GM12873 (cell line): ENCODE measurements at regions not wholly inside any gene's neighbourhood (a gene's known extent, or its start where the extent isn't known, plus 50 kb on each side); places are given as distances from the start of the nearest gene placed in this dataset.

Source experiments
- CTCF ChIP-seq: IDR thresholded peaks from 2 replicates; pipeline ENCODE4 v1.5.1; 2012; ENCODE audit warnings: low read depth, mild to moderate bottlenecking, moderate library complexity, low read length, control low read depth; ENCODE audit not compliant: insufficient read depth; ENCODE audit errors: missing control alignments

DNA sequence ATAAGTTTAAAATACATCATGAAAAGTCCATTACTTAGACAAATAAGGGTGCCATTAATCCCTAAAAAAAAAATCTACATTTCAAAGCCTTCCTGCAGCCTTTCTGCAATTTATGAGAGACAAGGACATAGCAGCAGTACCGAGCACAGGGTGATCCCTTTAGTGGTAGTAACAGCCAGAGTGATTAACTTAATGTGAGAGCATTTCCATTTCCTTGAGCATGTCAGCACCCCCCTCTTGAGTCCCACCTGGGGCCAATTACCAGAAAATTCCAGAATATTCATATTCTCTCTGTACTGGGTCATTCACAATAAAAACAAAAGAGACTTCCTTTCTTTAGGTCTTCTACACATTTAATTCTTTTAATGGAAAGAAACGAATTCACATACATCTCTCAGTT is 546.9 kb upstream of the CCDC54 start:
- no peak for TF ChIP-seq CTCF

DNA sequence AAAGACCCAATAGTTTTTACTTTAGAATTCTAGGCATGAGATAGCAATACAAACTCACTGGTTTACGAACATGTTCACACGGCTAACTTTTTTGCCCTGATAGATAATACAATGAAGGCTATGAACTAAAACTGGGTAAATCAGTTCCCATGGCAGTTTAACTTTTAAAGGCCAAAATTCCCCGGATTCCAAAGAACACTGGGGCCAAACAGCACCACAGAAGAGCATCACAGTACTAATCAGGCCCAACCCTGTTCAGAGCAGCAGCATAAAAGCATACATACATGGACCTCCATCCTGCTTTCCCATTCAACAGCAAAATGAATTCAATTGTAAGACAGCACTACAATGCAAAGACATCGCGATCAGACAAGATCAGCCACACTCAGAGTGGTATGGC is 540.3 kb upstream of the CCDC54 start:
- TF ChIP-seq CTCF, result no peak

DNA sequence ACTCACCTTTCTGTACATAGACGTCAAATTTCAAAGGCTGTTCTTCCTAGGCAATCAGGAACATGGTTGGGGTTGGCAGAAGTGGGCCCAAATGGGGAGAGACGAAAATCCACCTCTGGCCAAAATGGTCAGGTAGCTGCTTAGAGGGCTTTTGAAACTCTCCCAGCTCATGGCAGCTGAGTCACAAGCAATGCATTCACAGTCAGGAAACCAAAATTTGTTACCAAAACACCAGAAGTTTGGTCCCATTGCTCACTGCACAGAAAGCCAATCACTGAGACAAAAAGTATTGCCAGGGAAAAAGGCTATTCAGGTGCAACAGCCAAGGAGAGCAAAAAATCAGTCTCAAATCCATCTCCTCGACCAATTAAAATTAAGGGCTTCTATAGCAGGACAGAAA is 539.6 kb upstream of the CCDC54 start:
- no peak for TF ChIP-seq CTCF

GRCh38 chr3:106839576-106840280 is 537.5 kb upstream of the CCDC54 start:
- no peak for TF ChIP-seq CTCF

DNA sequence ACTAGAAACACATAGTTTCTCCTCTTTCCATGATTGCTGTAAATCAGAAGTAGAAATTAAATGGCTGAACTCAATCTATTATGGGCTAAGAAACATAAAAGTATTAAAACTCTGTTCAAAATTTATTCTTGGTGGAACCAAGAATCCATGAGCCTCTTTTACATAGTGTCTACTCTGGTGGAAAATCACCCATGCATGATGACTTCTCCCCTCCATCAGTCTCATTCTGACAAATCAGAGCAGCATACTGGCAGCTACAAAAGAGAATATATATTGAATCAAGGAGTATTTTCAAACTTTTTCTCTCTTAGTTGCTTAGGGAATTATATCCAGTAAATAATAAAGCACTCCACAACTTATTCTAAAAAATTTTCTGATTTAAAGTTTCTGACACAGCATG is 536.9 kb upstream of the CCDC54 start:
- TF ChIP-seq CTCF, result no peak

- no peak for TF ChIP-seq CTCF
Observed at GRCh38 chr3:106842151-106842550, 535.1 kb upstream of the CCDC54 start.

GRCh38 chr3:106844638-106845037 is 532.6 kb upstream of the CCDC54 start:
- no peak for TF ChIP-seq CTCF
